GM12878 (cell line): ENCODE measurements at regions not wholly inside any gene's neighbourhood (a gene's known extent, or its start where the extent isn't known, plus 50 kb on each side); places are given as distances from the start of the nearest gene placed in this dataset.

Experiments
- ASH2L ChIP-seq: fragments of 300-600, 200-600 bp; sonication (generic); IDR thresholded peaks from 2 replicates; pipeline ENCODE4 v1.6.1; 2017; ENCODE audit warnings: low read depth, mild to moderate bottlenecking, borderline replicate concordance
- IKZF2 ChIP-seq, 2 experiments: fragments of 450-650 bp; IDR thresholded peaks; 2 replicates each; pipeline ENCODE4 v1.6.1; 2017; ENCODE audit warnings: mild to moderate bottlenecking in 2 of 2, moderate library complexity in 2 of 2
- JUNB ChIP-seq: IDR thresholded peaks from 2 replicates; pipeline ENCODE4 v1.6.1; 2016; ENCODE audit warnings: antibody characterized with exemption, mild to moderate bottlenecking
- NFXL1 ChIP-seq: fragments of 450-650 bp; IDR thresholded peaks from 2 replicates; pipeline ENCODE4 v1.6.1; 2017; ENCODE audit warnings: antibody characterized with exemption, mild to moderate bottlenecking, borderline replicate concordance
- NR2C1 ChIP-seq: fragments of 450-650 bp; IDR thresholded peaks from 2 replicates; pipeline ENCODE4 v1.6.1; 2017; ENCODE audit warnings: antibody characterized with exemption, mild to moderate bottlenecking, moderate library complexity
- PAX8 ChIP-seq: fragments of 450-650 bp; IDR thresholded peaks from 2 replicates; pipeline ENCODE4 v1.6.1; 2017; ENCODE audit warnings: mild to moderate bottlenecking, moderate library complexity
- POLR2AphosphoS2 ChIP-seq: IDR thresholded peaks from 2 replicates; pipeline ENCODE4 v1.6.1; 2011; ENCODE audit warnings: low read depth, mild to moderate bottlenecking, low read length, improper control_type of control experiment, moderate library complexity
- POU2F2 ChIP-seq: IDR thresholded peaks from 3 replicates; pipeline ENCODE4 v1.6.1; 2011; ENCODE audit warnings: low read depth, mild to moderate bottlenecking, low read length, borderline replicate concordance
- RAD51 ChIP-seq: fragments of 450-650 bp; IDR thresholded peaks from 2 replicates; pipeline ENCODE4 v1.6.1; 2016; ENCODE audit warnings: moderate library complexity, mild to moderate bottlenecking, inconsistent platforms
- SIX5 ChIP-seq: IDR thresholded peaks from 2 replicates; pipeline ENCODE4 v1.6.1; 2011; ENCODE audit warnings: mild to moderate bottlenecking, low read depth, low read length, moderate library complexity; ENCODE audit not compliant: severe bottlenecking
- SMC3 ChIP-seq: IDR thresholded peaks from 2 replicates; pipeline ENCODE4 v1.6.1; 2011; ENCODE audit warnings: low read length, improper control_type of control experiment, borderline replicate concordance
- SP1 ChIP-seq: IDR thresholded peaks from one replicate; pipeline ENCODE4 v1.6.1; 2011; ENCODE audit warnings: low read depth, low read length
- SRF ChIP-seq, 2 experiments: IDR thresholded peaks; 2 replicates each; pipeline ENCODE4 v1.6.1; 2011; ENCODE audit warnings: low read depth in 2 of 2, low read length in 2 of 2, mild to moderate bottlenecking in 1 of 2, moderate library complexity in 1 of 2
- STAT1 ChIP-seq: fragments of 450-650 bp; conservative IDR thresholded peaks from 2 replicates; pipeline ENCODE4 v1.6.1; 2014; ENCODE audit warnings: antibody characterized with exemption, mild to moderate bottlenecking
- STAT3 ChIP-seq: IDR thresholded peaks from 2 replicates; pipeline ENCODE4 v1.6.1; 2011; ENCODE audit warnings: low read depth, low read length, improper control_type of control experiment
- TCF12 ChIP-seq: IDR thresholded peaks from 2 replicates; pipeline ENCODE4 v1.6.1; 2011; ENCODE audit warnings: low read depth, mild to moderate bottlenecking, low read length
- YY1 ChIP-seq: IDR thresholded peaks from 2 replicates; pipeline ENCODE4 v1.6.1; 2011; ENCODE audit warnings: low read depth, mild to moderate bottlenecking, low read length
- ZNF24 ChIP-seq: fragments of 450-650 bp; IDR thresholded peaks from 2 replicates; pipeline ENCODE4 v1.6.1; 2017; ENCODE audit warnings: antibody characterized with exemption, mild to moderate bottlenecking
- ZNF384 ChIP-seq: IDR thresholded peaks from 2 replicates; pipeline ENCODE4 v1.6.1; 2012; ENCODE audit warnings: low read depth, mild to moderate bottlenecking, low read length, improper control_type of control experiment, borderline replicate concordance
- TF ChIP-seq, protein P1 (sequence below): fragments of 450-650 bp; IDR thresholded peaks from 2 replicates; pipeline ENCODE4 v1.6.1; 2018; ENCODE audit warnings: borderline replicate concordance, mild to moderate bottlenecking; ENCODE audit not compliant: partially characterized antibody
- TF ChIP-seq, protein P2 (sequence below): fragments of 150-350 bp; IDR thresholded peaks from 2 replicates; pipeline ENCODE4 v1.6.1; 2014; ENCODE audit warnings: mild to moderate bottlenecking, low read depth, low read length
- TF ChIP-seq, protein P3 (sequence below): fragments of 450-650 bp; IDR thresholded peaks from 2 replicates; pipeline ENCODE4 v1.6.1; 2017; ENCODE audit warnings: mild to moderate bottlenecking, low read depth, inconsistent platforms; ENCODE audit not compliant: poor library complexity, severe bottlenecking
- TF ChIP-seq, protein P4 (sequence below): fragments of 450-650 bp; IDR thresholded peaks from 2 replicates; pipeline ENCODE4 v1.6.1; 2017; ENCODE audit warnings: mild to moderate bottlenecking

DNA sequence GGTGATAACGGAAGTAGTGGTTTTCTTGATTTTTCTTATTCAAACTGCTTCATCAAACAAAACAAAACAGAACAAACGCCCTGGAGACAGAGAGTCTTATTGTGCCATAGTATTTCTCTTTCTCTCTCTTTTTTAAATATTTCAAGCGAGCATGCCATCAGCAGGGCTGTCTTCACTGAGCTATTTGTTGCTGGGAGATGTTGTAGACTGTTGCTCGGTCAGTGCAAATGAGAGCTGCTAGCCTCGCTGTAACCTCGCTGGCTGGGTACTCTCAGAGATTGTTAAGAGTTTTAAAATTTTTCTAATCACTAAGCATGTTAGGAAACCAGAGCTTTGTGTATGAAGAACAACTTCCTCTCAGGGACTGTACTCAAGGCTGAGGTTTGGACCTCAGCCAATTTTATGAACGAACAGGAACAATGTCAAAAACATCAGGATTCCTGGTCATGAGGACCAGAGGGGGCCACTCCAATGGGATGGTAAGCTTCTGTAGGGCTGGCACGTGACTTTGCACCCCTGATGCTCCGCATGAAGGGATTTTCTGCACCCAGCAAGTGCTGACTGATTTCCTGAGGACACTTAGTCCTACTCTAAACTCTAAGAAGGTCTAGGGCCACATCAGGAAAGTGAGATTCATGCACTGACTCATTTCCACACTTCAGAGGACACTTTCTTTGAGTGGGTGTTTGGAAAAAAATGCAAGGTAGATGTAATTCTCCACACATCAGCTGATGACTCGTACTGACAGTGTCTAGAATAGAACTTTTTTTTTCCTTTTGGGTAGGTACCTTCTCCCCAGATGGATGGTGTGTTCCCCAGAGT lies 59.8 kb upstream of the IL1R1 start (continued):
- TF ChIP-seq POU2F2 (peak; percentile 69; the same call in 2 of the 3 replicates), NR2C1 (no peak), STAT3 (no peak), SIX5 (no peak), IKZF2 (IDR thresholded peaks at IDR 0.05) (peak; percentile 98), SP1 (peak; percentile 16), NFXL1 (no peak), SMC3 (no peak), STAT1 (no peak), ZNF384 (peak; percentile 95), SRF (IDR thresholded peaks at IDR 0.05; ENCODE audit: low read depth in 2 of 2, low read length in 2 of 2) (no peak), ASH2L (no peak), ZNF24 (peak; percentile 59; the same call in 1 of the 2 replicates), YY1 (no peak), TCF12 (0 out of 2 replicates have a peak, but pooled peaks have one; percentile 27), RAD51 (peak; percentile 92), JUNB (peak; percentile 90), POLR2AphosphoS2 (no peak), PAX8 (peak; percentile 35; the same call in 1 of the 2 replicates)
- TF ChIP-seq, protein P1, sequence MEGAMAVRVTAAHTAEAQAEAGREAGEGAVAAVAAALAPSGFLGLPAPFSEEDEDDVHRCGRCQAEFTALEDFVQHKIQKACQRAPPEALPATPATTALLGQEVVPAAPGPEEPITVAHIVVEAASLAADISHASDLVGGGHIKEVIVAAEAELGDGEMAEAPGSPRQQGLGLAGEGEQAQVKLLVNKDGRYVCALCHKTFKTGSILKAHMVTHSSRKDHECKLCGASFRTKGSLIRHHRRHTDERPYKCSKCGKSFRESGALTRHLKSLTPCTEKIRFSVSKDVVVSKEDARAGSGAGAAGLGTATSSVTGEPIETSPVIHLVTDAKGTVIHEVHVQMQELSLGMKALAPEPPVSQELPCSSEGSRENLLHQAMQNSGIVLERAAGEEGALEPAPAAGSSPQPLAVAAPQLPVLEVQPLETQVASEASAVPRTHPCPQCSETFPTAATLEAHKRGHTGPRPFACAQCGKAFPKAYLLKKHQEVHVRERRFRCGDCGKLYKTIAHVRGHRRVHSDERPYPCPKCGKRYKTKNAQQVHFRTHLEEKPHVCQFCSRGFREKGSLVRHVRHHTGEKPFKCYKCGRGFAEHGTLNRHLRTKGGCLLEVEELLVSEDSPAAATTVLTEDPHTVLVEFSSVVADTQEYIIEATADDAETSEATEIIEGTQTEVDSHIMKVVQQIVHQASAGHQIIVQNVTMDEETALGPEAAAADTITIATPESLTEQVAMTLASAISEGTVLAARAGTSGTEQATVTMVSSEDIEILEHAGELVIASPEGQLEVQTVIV, result no peak
- TF ChIP-seq, protein P2, sequence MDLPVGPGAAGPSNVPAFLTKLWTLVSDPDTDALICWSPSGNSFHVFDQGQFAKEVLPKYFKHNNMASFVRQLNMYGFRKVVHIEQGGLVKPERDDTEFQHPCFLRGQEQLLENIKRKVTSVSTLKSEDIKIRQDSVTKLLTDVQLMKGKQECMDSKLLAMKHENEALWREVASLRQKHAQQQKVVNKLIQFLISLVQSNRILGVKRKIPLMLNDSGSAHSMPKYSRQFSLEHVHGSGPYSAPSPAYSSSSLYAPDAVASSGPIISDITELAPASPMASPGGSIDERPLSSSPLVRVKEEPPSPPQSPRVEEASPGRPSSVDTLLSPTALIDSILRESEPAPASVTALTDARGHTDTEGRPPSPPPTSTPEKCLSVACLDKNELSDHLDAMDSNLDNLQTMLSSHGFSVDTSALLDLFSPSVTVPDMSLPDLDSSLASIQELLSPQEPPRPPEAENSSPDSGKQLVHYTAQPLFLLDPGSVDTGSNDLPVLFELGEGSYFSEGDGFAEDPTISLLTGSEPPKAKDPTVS, result no peak
- TF ChIP-seq, protein P3, sequence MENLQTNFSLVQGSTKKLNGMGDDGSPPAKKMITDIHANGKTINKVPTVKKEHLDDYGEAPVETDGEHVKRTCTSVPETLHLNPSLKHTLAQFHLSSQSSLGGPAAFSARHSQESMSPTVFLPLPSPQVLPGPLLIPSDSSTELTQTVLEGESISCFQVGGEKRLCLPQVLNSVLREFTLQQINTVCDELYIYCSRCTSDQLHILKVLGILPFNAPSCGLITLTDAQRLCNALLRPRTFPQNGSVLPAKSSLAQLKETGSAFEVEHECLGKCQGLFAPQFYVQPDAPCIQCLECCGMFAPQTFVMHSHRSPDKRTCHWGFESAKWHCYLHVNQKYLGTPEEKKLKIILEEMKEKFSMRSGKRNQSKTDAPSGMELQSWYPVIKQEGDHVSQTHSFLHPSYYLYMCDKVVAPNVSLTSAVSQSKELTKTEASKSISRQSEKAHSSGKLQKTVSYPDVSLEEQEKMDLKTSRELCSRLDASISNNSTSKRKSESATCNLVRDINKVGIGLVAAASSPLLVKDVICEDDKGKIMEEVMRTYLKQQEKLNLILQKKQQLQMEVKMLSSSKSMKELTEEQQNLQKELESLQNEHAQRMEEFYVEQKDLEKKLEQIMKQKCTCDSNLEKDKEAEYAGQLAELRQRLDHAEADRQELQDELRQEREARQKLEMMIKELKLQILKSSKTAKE, result peak; percentile 87
- TF ChIP-seq, protein P4, sequence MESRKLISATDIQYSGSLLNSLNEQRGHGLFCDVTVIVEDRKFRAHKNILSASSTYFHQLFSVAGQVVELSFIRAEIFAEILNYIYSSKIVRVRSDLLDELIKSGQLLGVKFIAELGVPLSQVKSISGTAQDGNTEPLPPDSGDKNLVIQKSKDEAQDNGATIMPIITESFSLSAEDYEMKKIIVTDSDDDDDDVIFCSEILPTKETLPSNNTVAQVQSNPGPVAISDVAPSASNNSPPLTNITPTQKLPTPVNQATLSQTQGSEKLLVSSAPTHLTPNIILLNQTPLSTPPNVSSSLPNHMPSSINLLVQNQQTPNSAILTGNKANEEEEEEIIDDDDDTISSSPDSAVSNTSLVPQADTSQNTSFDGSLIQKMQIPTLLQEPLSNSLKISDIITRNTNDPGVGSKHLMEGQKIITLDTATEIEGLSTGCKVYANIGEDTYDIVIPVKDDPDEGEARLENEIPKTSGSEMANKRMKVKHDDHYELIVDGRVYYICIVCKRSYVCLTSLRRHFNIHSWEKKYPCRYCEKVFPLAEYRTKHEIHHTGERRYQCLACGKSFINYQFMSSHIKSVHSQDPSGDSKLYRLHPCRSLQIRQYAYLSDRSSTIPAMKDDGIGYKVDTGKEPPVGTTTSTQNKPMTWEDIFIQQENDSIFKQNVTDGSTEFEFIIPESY, result no peak
